Spleen (tissue), 11 donors: ENCODE measurements at regions not wholly inside any gene's neighbourhood (a gene's known extent, or its start where the extent isn't known, plus 50 kb on each side); places are given as distances from the start of the nearest gene placed in this dataset.

Source experiments
- DNase-seq: peaks from one replicate; pipeline ENCODE4 v3.0.0-alpha.2; 2020
- H3K27ac ChIP-seq, 8 donors: fragments of 200-600 bp; sonication (generic) in 7 of 8; 1 replicate in 4 of 8; 2 replicates in 4 of 8; pipeline versions ENCODE4 v1.5.0 to v1.8.0; 2016 to 2021; ENCODE audit warnings: inconsistent platforms in 4 of 8, mild to moderate bottlenecking in 4 of 8, moderate library complexity in 1 of 8
- H3K27me3 ChIP-seq, 7 donors: fragments of 200-600 bp; sonication (generic) in 6 of 7; replicated peaks in 1 of 7; 1 replicate in 4 of 7; 2 replicates in 3 of 7; pipeline versions ENCODE4 v1.5.0 to v1.8.0; 2016 to 2021; ENCODE audit warnings: inconsistent platforms in 3 of 7, mild to moderate bottlenecking in 1 of 7
- H3K36me3 ChIP-seq, 6 donors: fragments of 200-600 bp; sonication (generic) in 5 of 6; 1 replicate in 4 of 6; 2 replicates in 2 of 6; pipeline versions ENCODE4 v1.5.0 to v1.8.0; 2016 to 2021; ENCODE audit warnings: inconsistent platforms in 2 of 6
- H3K4me1 ChIP-seq, 6 donors: fragments of 200-600 bp; sonication (generic) in 5 of 6; 1 replicate in 3 of 6; 2 replicates in 3 of 6; pipeline versions ENCODE4 v1.5.0 to v1.8.0; 2016 to 2021; ENCODE audit warnings: inconsistent platforms in 3 of 6
- H3K4me3 ChIP-seq, 8 donors: fragments of 200-600 bp; sonication (generic) in 7 of 8; 1 replicate in 4 of 8; 2 replicates in 4 of 8; pipeline versions ENCODE4 v1.5.0 to v1.8.0; 2016 to 2021; ENCODE audit warnings: inconsistent platforms in 4 of 8, mild to moderate bottlenecking in 4 of 8, moderate library complexity in 2 of 8
- H3K9me3 ChIP-seq, 8 donors: fragments of 200-600 bp; sonication (generic) in 7 of 8; 1 replicate in 4 of 8; 2 replicates in 4 of 8; pipeline versions ENCODE4 v1.5.0 to v1.8.0; 2016 to 2021; ENCODE audit warnings: inconsistent platforms in 4 of 8
- CTCF ChIP-seq, 11 experiments: fragments of 200-600 bp in 7 of 11; fragments of 450-650 bp in 4 of 11; sonication (generic) in 4 of 11; IDR thresholded peaks in 8 of 11; conservative IDR thresholded peaks in 3 of 11; 1 replicate in 7 of 11; 2 replicates in 4 of 11; pipeline versions ENCODE4 v1.4.0 to v1.8.0; 2016 to 2021; ENCODE audit warnings: antibody characterized with exemption in 11 of 11, inconsistent platforms in 4 of 11, mild to moderate bottlenecking in 1 of 11
- POLR2A ChIP-seq, 3 donors: fragments of 450-650 bp; IDR thresholded peaks; one replicate each; pipeline ENCODE4 v1.5.1; 2017; ENCODE audit warnings: antibody characterized with exemption in 3 of 3, mild to moderate bottlenecking in 1 of 3
- POLR2AphosphoS5 ChIP-seq, 3 donors: sonication (generic); formaldehyde crosslinking; IDR thresholded peaks; one replicate each; pipeline ENCODE4 v1.5.1; 2017; ENCODE audit warnings: antibody characterized with exemption in 3 of 3
- whole genome bisulfite sequencing, 5 donors: extraction: QIAGEN DNeasy Blood & Tissue Kit in 3 of 5; methylation state at CpG; one replicate each; pipeline versions ENCODE4 v1.1.5 to v1.1.7; 2013 to 2018; 5-methylcytosine and 5-hydroxymethylcytosine counted together
- intact Hi-C: fragments of 100-400 bp; cut with DNase I; formaldehyde crosslinking; loops from one replicate; pipeline ENCODE4 v1.15.0; 2023; ENCODE audit warnings: low total_unique reads
- small RNA-seq, 4 donors: library from RNA; depleted of rRNA; stranded (forward); fragments of <200 nt; gene quantifications; one replicate each; pipeline ENCODE3, GENCODE V24; 2016
- donor health status: healthy with polysubstance abuse.
- donor health status: DM: no; HTN: no; CAD: no; lungs with moderate emphysema.
- donor health status: DM: no; HTN: no; CAD: no.
- donor health status: Bipolar disorder and iron deficiency.
- donor health status: healthy.
- donor health status: DM: no; HTN: no; CAD: no.
- donor health status: DM: yes; HTN: yes; CAD: no.

DNA sequence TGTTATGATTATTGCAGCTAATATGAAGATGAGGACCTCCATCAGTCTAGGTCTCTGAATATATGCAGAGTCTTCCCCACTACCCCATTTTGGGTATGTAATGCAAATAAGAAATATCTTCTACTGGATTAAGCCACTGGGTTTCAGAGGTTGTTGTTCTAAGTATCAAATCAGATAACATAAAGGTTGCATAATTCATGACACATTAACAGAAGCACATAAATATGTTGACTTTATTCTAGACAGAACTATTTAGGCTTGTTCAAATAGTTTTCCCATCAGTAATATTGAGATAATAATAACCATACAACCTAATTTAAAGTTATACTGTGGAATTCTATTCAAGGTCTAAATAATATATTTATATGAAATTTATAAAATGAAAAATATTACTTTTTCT is 157.1 kb downstream of the ETV1 start:
- peaks cover 0 to 3% (median 0%) of the 10 kb centered on the region in 6 donors for H3K4me1 ChIP-seq
- intact Hi-C loops, result no loop called here
- no peak overlapping the region for H3K27ac ChIP-seq
- no peaks in the 10 kb centered on the region for H3K9me3 ChIP-seq
- no peak overlapping the region for H3K4me3 ChIP-seq
- TF ChIP-seq POLR2AphosphoS5 (IDR thresholded peaks at IDR 0.05) (no peak), CTCF (IDR thresholded peaks at IDR 0.05 in 8 of 11, conservative IDR thresholded peaks at IDR 0.05 in 3 of 11) (no peak), POLR2A (IDR thresholded peaks at IDR 0.05) (no peak)
- H3K27me3 ChIP-seq, result no peaks in the 10 kb centered on the region
- DNase-seq, result no peak
- H3K36me3 ChIP-seq, result no peaks in the 10 kb centered on the region

DNA sequence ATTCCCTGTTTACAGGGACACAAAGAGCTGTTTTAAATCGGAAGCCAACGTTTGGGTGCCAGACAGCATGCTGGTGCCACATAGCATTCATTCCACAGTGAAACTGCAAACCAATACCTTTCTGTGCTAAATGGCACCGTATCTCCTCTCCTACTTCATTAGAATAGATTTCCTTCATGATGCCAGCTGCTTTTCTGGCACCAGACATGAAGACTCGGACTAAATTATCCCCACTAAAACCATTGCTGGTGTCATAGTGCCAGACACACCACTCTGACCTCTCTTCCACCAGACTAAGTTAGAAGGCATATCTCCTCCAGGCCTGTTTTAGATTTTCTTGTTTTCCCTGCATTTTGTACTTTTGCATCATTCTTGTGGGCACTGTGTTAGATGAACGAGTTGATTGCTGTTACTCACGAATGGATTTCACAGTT is 155.1 kb downstream of the ETV1 start:
- no peaks in the 10 kb centered on the region for H3K36me3 ChIP-seq
- H3K9me3 ChIP-seq, result no peaks in the 10 kb centered on the region
- TF ChIP-seq POLR2AphosphoS5 (IDR thresholded peaks at IDR 0.05) (no peak), POLR2A (IDR thresholded peaks at IDR 0.05) (no peak), CTCF (IDR thresholded peaks at IDR 0.05 in 8 of 11, conservative IDR thresholded peaks at IDR 0.05 in 3 of 11) (no peak)
- WGBS, 5 donors, result 64 to 82% (median 78%) methylated on average over 6 of the region's 6 CpGs
- H3K27me3 ChIP-seq, result no peaks in the 10 kb centered on the region
- no peak for DNase-seq
- peaks cover 0 to 3% (median 0%) of the 10 kb centered on the region in 6 donors for H3K4me1 ChIP-seq
- intact Hi-C loops, result no loop called here
- no peak overlapping the region for H3K27ac ChIP-seq
- no peak overlapping the region for H3K4me3 ChIP-seq

DNA sequence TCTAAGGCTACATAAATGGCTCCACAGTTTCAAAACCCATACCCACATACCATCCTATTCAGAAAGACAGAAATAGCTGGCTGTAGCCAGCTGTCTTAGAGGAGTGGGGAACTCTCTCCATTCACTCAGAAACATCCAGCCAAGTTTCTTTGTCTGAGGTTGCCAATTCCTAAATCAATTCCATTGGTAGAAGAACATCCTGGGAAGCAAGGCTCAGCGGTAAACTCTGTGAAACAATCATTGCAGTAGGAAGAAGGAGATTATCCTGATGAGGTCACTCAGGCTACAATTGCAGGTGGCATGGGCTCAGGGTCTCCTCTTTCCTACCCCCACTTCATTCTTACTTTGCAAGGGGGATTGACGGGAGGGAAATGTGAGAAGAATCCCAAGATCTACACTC is 154.0 kb downstream of the ETV1 start:
- no peak for TF ChIP-seq CTCF (IDR thresholded peaks at IDR 0.05 in 8 of 11, conservative IDR thresholded peaks at IDR 0.05 in 3 of 11)
- no peak for TF ChIP-seq POLR2AphosphoS5 (IDR thresholded peaks at IDR 0.05)
- TF ChIP-seq POLR2A (IDR thresholded peaks at IDR 0.05), result no peak
- WGBS, 5 donors, result 84 to 95% (median 87%) methylated on average over 2 of the region's 2 CpGs
- Histone ChIP-seq H3K4me1 (peaks cover 0 to 3% (median 0%) of the 10 kb centered on the region in 6 donors), H3K27me3 (no peaks in the 10 kb centered on the region), H3K4me3 (no peak overlapping the region), H3K9me3 (no peaks in the 10 kb centered on the region), H3K27ac (no peak overlapping the region), H3K36me3 (no peaks in the 10 kb centered on the region)
- DNase-seq, result no peak
- intact Hi-C loops, result no loop called here

DNA sequence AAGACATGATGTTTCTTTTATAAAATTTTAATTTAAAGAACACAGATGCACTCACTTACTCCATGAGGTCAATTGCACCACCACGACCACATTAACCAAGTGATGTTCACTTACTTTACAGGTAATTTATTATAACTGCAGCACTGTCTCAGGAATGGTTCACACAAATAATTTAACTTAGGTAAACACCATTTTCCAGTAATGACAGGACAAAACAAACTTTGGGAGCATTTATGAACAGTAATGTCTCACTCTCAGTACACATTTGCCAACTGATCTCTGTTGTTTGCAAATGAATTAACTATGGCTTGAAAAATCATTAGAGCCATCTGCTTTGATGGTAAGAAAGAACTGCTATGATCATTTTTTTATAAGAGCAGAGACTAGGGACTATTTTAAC is 150.4 kb downstream of the ETV1 start:
- intact Hi-C loops, result no loop called here
- TF ChIP-seq POLR2A (IDR thresholded peaks at IDR 0.05) (no peak), CTCF (IDR thresholded peaks at IDR 0.05 in 8 of 11, conservative IDR thresholded peaks at IDR 0.05 in 3 of 11) (no peak), POLR2AphosphoS5 (IDR thresholded peaks at IDR 0.05) (no peak)

More for the DNA sequence above, 150.4 kb downstream of the ETV1 start:
- H3K4me1 ChIP-seq, result no peaks in the 10 kb centered on the region
- DNase-seq, result no peak
- no peaks in the 10 kb centered on the region for H3K9me3 ChIP-seq
- H3K27me3 ChIP-seq, result no peaks in the 10 kb centered on the region
- H3K36me3 ChIP-seq, result no peaks in the 10 kb centered on the region
- H3K27ac ChIP-seq, result no peak overlapping the region
- 37 to 72% (median 51%) methylated on average over 1 of the region's 1 CpG for WGBS, 5 donors
- H3K4me3 ChIP-seq, result no peak overlapping the region

Small RNA genes lying in the stretch of these regions (small RNA-seq; reads per million reads assigned to genes)
- gene RN7SKP228, result 0 reads per million in 4 donors
